Left lung (tissue), 4 donors: ENCODE measurements at regions not wholly inside any gene's neighbourhood (a gene's known extent, or its start where the extent isn't known, plus 50 kb on each side); places are given as distances from the start of the nearest gene placed in this dataset.

Source experiments
- ATAC-seq: fragments of 200-7000 bp; cut with Tn5 transposase; one replicate; pipeline ENCODE4 v1.9.1; 2020; ENCODE audit warnings: moderate library complexity
- DNase-seq, 4 donors: peaks; one replicate each; pipeline ENCODE4 v3.0.0-alpha.2; 2013 to 2020
- H3K27ac ChIP-seq, 2 donors: fragments of 200-600 bp; sonication (generic) in 1 of 2; one replicate each; pipeline versions ENCODE4 v1.5.0 to v1.8.0; 2020 to 2021
- H3K27me3 ChIP-seq, 2 donors: fragments of 200-600 bp; sonication (generic) in 1 of 2; one replicate each; pipeline versions ENCODE4 v1.5.0 to v1.8.0; 2020 to 2021
- H3K36me3 ChIP-seq, 2 donors: fragments of 200-600 bp; sonication (generic) in 1 of 2; one replicate each; pipeline versions ENCODE4 v1.5.0 to v1.8.0; 2020 to 2021
- H3K4me1 ChIP-seq, 2 donors: fragments of 200-600 bp; one replicate each; pipeline ENCODE4 v1.8.0; 2021
- H3K4me3 ChIP-seq, 2 donors: fragments of 200-600 bp; sonication (generic) in 1 of 2; one replicate each; pipeline versions ENCODE4 v1.5.0 to v1.8.0; 2020 to 2021; ENCODE audit warnings: mild to moderate bottlenecking in 1 of 2
- H3K9me3 ChIP-seq, 2 donors: fragments of 200-600 bp; sonication (generic) in 1 of 2; one replicate each; pipeline versions ENCODE4 v1.5.0 to v1.8.0; 2020 to 2021
- CTCF ChIP-seq, 2 donors: fragments of 200-600 bp; sonication (generic) in 1 of 2; IDR thresholded peaks; one replicate each; pipeline versions ENCODE4 v1.5.0 to v1.8.0; 2021; ENCODE audit warnings: antibody characterized with exemption in 2 of 2
- intact Hi-C, 2 donors: fragments of 100-400 bp; cut with DNase I; formaldehyde crosslinking; loops; one replicate each; pipeline versions ENCODE4 v1.11.2 to v1.14.2; 2022
- donor health status: DM: no; HTN: yes; CAD: no.
- donor health status: DM: no; HTN: no; CAD: no.

- Histone ChIP-seq H3K4me1 (peaks cover 5 to 8% of the 10 kb centered on the region in 2 donors), H3K4me3 (no peak overlapping the region), H3K36me3 (no peaks in the 10 kb centered on the region), H3K27me3 (no peaks in the 10 kb centered on the region), H3K9me3 (no peaks in the 10 kb centered on the region), H3K27ac (no peak overlapping the region)
- no peak for ATAC-seq
- no peak for DNase-seq
- TF ChIP-seq CTCF (IDR thresholded peaks at IDR 0.05) = no peak
- intact Hi-C loops = no loop called here
These were observed 88.0 kb upstream of the EFEMP1 start for GRCh38 chr2:56011624-56012023.

GRCh38 chr2:56012221-56012765 is 88.7 kb upstream of the EFEMP1 start:
- no peak overlapping the region for H3K4me3 ChIP-seq
- no peak for DNase-seq
- TF ChIP-seq CTCF (IDR thresholded peaks at IDR 0.05) = no peak

GRCh38 chr2:56013475-56013874 is 89.9 kb upstream of the EFEMP1 start:
- TF ChIP-seq CTCF (IDR thresholded peaks at IDR 0.05) = no peak
- Histone ChIP-seq H3K9me3 (no peaks in the 10 kb centered on the region), H3K4me1 (peaks cover 5 to 8% of the 10 kb centered on the region in 2 donors), H3K4me3 (no peak overlapping the region), H3K27ac (no peak overlapping the region), H3K36me3 (no peaks in the 10 kb centered on the region), H3K27me3 (no peaks in the 10 kb centered on the region)
- intact Hi-C loops = no loop called here
- ATAC-seq (no peak), DNase-seq (no peak)

More at GRCh38 chr2:56012221-56012765, 88.7 kb upstream of the EFEMP1 start:
- Histone ChIP-seq H3K36me3 (no peaks in the 10 kb centered on the region), H3K4me1 (peaks cover 5 to 8% of the 10 kb centered on the region in 2 donors), H3K27me3 (no peaks in the 10 kb centered on the region), H3K9me3 (no peaks in the 10 kb centered on the region), H3K27ac (no peak overlapping the region)
- intact Hi-C loops = no loop called here
- no peak for ATAC-seq

- Histone ChIP-seq H3K4me3 (no peak overlapping the region), H3K27me3 (no peaks in the 10 kb centered on the region), H3K36me3 (no peaks in the 10 kb centered on the region), H3K9me3 (no peaks in the 10 kb centered on the region), H3K27ac (no peak overlapping the region), H3K4me1 (peaks cover 4% of the 10 kb centered on the region in 2 donors)
- no peak for TF ChIP-seq CTCF (IDR thresholded peaks at IDR 0.05)
- intact Hi-C loops = no loop called here
- DNase-seq (no peak), ATAC-seq (no peak)
These were observed 90.6 kb upstream of the EFEMP1 start for GRCh38 chr2:56014046-56014730.

GRCh38 chr2:56015711-56016115 is 92.1 kb upstream of the EFEMP1 start:
- no peak overlapping the region for H3K4me3 ChIP-seq
- DNase-seq (no peak), ATAC-seq (no peak)
- no peaks in the 10 kb centered on the region for H3K9me3 ChIP-seq
- H3K36me3 ChIP-seq = no peaks in the 10 kb centered on the region
- intact Hi-C loops = no loop called here
- H3K4me1 ChIP-seq = no peaks in the 10 kb centered on the region
- H3K27ac ChIP-seq = no peak overlapping the region
- TF ChIP-seq CTCF (IDR thresholded peaks at IDR 0.05) = no peak
- no peaks in the 10 kb centered on the region for H3K27me3 ChIP-seq
